Left kidney (tissue), 1 donor: ENCODE measurements at regions not wholly inside any gene's neighbourhood (a gene's known extent, or its start where the extent isn't known, plus 50 kb on each side); places are given as distances from the start of the nearest gene placed in this dataset.
"Not testable (repeated sequence)": the region's sequence is repeated elsewhere in the genome, so short reads cannot be mapped to it uniquely, and the experiment has no call there.

Source experiments
- DNase-seq: peaks from one replicate; pipeline ENCODE4 v3.0.0-alpha.2; 2013

- DNase-seq = no peak
Measured at GRCh38 chr16:85275533-85276249, 163.4 kb upstream of the CIBAR2 start.

- DNase-seq = no peak
Measured at GRCh38 chr16:85276258-85276657, 164.0 kb upstream of the CIBAR2 start.

GRCh38 chr16:85276721-85277120 lies 164.4 kb upstream of the CIBAR2 start:
- no peak for DNase-seq

GRCh38 chr16:85278839-85279238 lies 166.6 kb upstream of the CIBAR2 start:
- DNase-seq = no peak

GRCh38 chr16:85279402-85279801 lies 167.1 kb upstream of the CIBAR2 start:
- DNase-seq = no peak

- no peak for DNase-seq
Measured at GRCh38 chr16:85279825-85280545, 167.7 kb upstream of the CIBAR2 start.

- DNase-seq = no peak
Measured at GRCh38 chr16:85281181-85281580, 168.9 kb upstream of the CIBAR2 start.

- DNase-seq = no peak
Measured at GRCh38 chr16:85282842-85283241, 170.6 kb upstream of the CIBAR2 start.

- DNase-seq = no peak
Measured at GRCh38 chr16:85283305-85284050, 171.2 kb upstream of the CIBAR2 start.

GRCh38 chr16:85284141-85284817 lies 172.0 kb upstream of the CIBAR2 start:
- no peak for DNase-seq

GRCh38 chr16:85285681-85286065 lies 173.4 kb upstream of the CIBAR2 start:
- DNase-seq = no peak

GRCh38 chr16:85286066-85286831 lies 174.0 kb upstream of the CIBAR2 start:
- no peak for DNase-seq

- peak; percentile 59 for DNase-seq
Measured at GRCh38 chr16:85286951-85287814, 174.9 kb upstream of the CIBAR2 start.

- DNase-seq = not testable (repeated sequence)
Measured at GRCh38 chr16:85287815-85288109, 175.5 kb upstream of the CIBAR2 start.

- no peak for DNase-seq
Measured at GRCh38 chr16:85288341-85288868, 176.1 kb upstream of the CIBAR2 start.

GRCh38 chr16:85288869-85289660 lies 176.8 kb upstream of the CIBAR2 start:
- DNase-seq = no peak

- no peak for DNase-seq
Measured at GRCh38 chr16:85289760-85290625, 177.7 kb upstream of the CIBAR2 start.

- no peak for DNase-seq
Measured at GRCh38 chr16:85290626-85291301, 178.5 kb upstream of the CIBAR2 start.
